SK-N-SH (cell line): ENCODE measurements at regions not wholly inside any gene's neighbourhood (a gene's known extent, or its start where the extent isn't known, plus 50 kb on each side); places are given as distances from the start of the nearest gene placed in this dataset.

Experiments
- CTCF ChIA-PET: fragments of 300-600, 350-600 bp; formaldehyde crosslinking; extraction: SDS; loops from one replicate; lab custom pipeline; 2021; lab: Yijun Ruan, JAX
- POLR2A ChIA-PET: fragments of 350-600 bp; sonication (Branson Sonifier 250); formaldehyde crosslinking; extraction: SDS; loops from one replicate; lab custom pipeline; 2020; ENCODE audit warnings: antibody characterized with exemption, inconsistent platforms; lab: Yijun Ruan, JAX
- DNase-seq: peaks from one replicate; pipeline ENCODE4 v3.0.0; 2012
- H2AFZ ChIP-seq: fragments of 200-600 bp; sonication (generic); 2 replicates; pipeline ENCODE4 v1.8.1; 2016; ENCODE audit warnings: antibody characterized with exemption, mild to moderate bottlenecking, low read depth
- H3F3A ChIP-seq: fragments of 200-600 bp; sonication (generic); replicated peaks from 2 replicates; pipeline ENCODE3; 2016; ENCODE audit warnings: antibody characterized with exemption, mild to moderate bottlenecking; ENCODE audit not compliant: insufficient read depth
- H3K27ac ChIP-seq, 2 experiments: fragments of 200-500 bp in 1 of 2; fragments of 200-600 bp in 1 of 2; sonication (Bioruptor generic) in 1 of 2; sonication (generic), shearing (Covaris generic) in 1 of 2; 2 replicates each; pipeline versions ENCODE4 v1.5.1 to v1.6.1; 2014 to 2016; ENCODE audit warnings: low read depth in 2 of 2, inconsistent platforms in 1 of 2, low read length in 1 of 2, mild to moderate bottlenecking in 1 of 2, mixed read lengths in 1 of 2
- H3K27me3 ChIP-seq: fragments of 200-600 bp; sonication (generic), shearing (Covaris generic); 2 replicates; pipeline ENCODE4 v1.6.1; 2016; ENCODE audit warnings: mixed run types; ENCODE audit not compliant: insufficient read depth
- H3K36me3 ChIP-seq, 2 experiments: fragments of 200-500 bp in 1 of 2; fragments of 200-600 bp in 1 of 2; sonication (Bioruptor generic) in 1 of 2; sonication (generic) in 1 of 2; replicated peaks in 1 of 2; 2 replicates each; pipeline versions ENCODE3 to v1.5.1; 2014 to 2016; ENCODE audit warnings: low read length in 1 of 2, mild to moderate bottlenecking in 1 of 2; ENCODE audit not compliant: insufficient read depth in 2 of 2, control insufficient read depth in 1 of 2
- H3K4me1 ChIP-seq, 2 experiments: fragments of 200-500 bp in 1 of 2; fragments of 200-600 bp in 1 of 2; sonication (Bioruptor generic) in 1 of 2; sonication (generic), shearing (Covaris generic) in 1 of 2; 2 replicates each; pipeline versions ENCODE4 v1.5.1 to v1.6.1; 2014 to 2016; ENCODE audit warnings: low read depth in 1 of 2, low read length in 1 of 2, mixed run types in 1 of 2; ENCODE audit not compliant: insufficient read depth in 2 of 2, control insufficient read depth in 1 of 2
- H3K4me2 ChIP-seq: fragments of 200-600 bp; sonication (generic), shearing (Covaris generic); 2 replicates; pipeline ENCODE4 v1.6.1; 2017; ENCODE audit warnings: mixed run types
- H3K4me3 ChIP-seq, 2 experiments: fragments of 200-500 bp in 1 of 2; fragments of 200-600 bp in 1 of 2; sonication (Bioruptor generic) in 1 of 2; sonication (generic), shearing (Covaris generic) in 1 of 2; 2 replicates each; pipeline versions ENCODE4 v1.5.1 to v1.8.1; 2014 to 2016; ENCODE audit warnings: low read depth in 2 of 2, inconsistent platforms in 1 of 2, low read length in 1 of 2, mild to moderate bottlenecking in 1 of 2, mixed read lengths in 1 of 2, moderate library complexity in 1 of 2
- H3K79me2 ChIP-seq: fragments of 200-600 bp; sonication (generic); 2 replicates; pipeline ENCODE4 v1.8.1; 2017; ENCODE audit warnings: mild to moderate bottlenecking; ENCODE audit not compliant: insufficient read depth
- H3K9ac ChIP-seq: fragments of 200-600 bp; sonication (generic); 2 replicates; pipeline ENCODE4 v1.6.1; 2017; ENCODE audit warnings: mixed run types
- H3K9me2 ChIP-seq: fragments of 200-600 bp; sonication (generic); 2 replicates; pipeline ENCODE4 v1.6.1; 2017; ENCODE audit warnings: mixed run types
- H3K9me3 ChIP-seq: fragments of 200-600 bp; sonication (generic); 2 replicates; pipeline ENCODE4 v1.6.1; 2017; ENCODE audit warnings: mixed run types, mild to moderate bottlenecking, moderate library complexity
- H4K20me1 ChIP-seq: fragments of 200-600 bp; sonication (generic); 2 replicates; pipeline ENCODE4 v1.6.1; 2017; ENCODE audit warnings: mild to moderate bottlenecking, mixed run types; ENCODE audit not compliant: insufficient read depth
- EP300 ChIP-seq, 2 experiments: IDR thresholded peaks; 2 replicates each; pipeline versions ENCODE4 v1.4.0 to v1.6.1; 2012; ENCODE audit warnings: borderline replicate concordance in 1 of 2, low read depth in 1 of 2, low read length in 1 of 2
- EZH2phosphoT487 ChIP-seq: fragments of 200-600 bp; sonication (generic); IDR thresholded peaks from 2 replicates; pipeline ENCODE4 v1.6.1; 2017; ENCODE audit warnings: low read depth, mixed run types, mild to moderate bottlenecking, antibody characterized with exemption, moderate library complexity, borderline replicate concordance
- GABPA ChIP-seq: IDR thresholded peaks from 2 replicates; pipeline ENCODE4 v1.4.0; 2012; ENCODE audit warnings: low read depth, mild to moderate bottlenecking
- GATA2 ChIP-seq: sonication (generic); formaldehyde crosslinking; IDR thresholded peaks from 2 replicates; pipeline ENCODE4 v1.5.0; 2020; ENCODE audit warnings: mild to moderate bottlenecking, missing genetic modification reagents
- IRF3 ChIP-seq: fragments of 150-350 bp; IDR thresholded peaks from 2 replicates; pipeline ENCODE4 v1.6.1; 2016; ENCODE audit warnings: mild to moderate bottlenecking, low read depth, low read length
- NFIC ChIP-seq: IDR thresholded peaks from 2 replicates; pipeline ENCODE4 v1.4.0; 2012; ENCODE audit warnings: borderline replicate concordance
- NRF1 ChIP-seq: IDR thresholded peaks from 2 replicates; pipeline ENCODE4 v1.6.1; 2012; ENCODE audit warnings: low read depth, mild to moderate bottlenecking, low read length
- RCOR1 ChIP-seq: fragments of 150-350 bp; IDR thresholded peaks from 2 replicates; pipeline ENCODE4 v1.6.1; 2017; ENCODE audit warnings: antibody characterized with exemption, low read length
- RFX5 ChIP-seq: IDR thresholded peaks from 2 replicates; pipeline ENCODE4 v1.6.1; 2012; ENCODE audit warnings: mild to moderate bottlenecking, improper control_type of control experiment, low read length
- RXRA ChIP-seq: IDR thresholded peaks from 2 replicates; pipeline ENCODE4 v1.4.0; 2012; ENCODE audit warnings: low read depth, mild to moderate bottlenecking, borderline replicate concordance
- SIN3A ChIP-seq: IDR thresholded peaks from 2 replicates; pipeline ENCODE4 v1.6.1; 2012; ENCODE audit warnings: low read depth, mild to moderate bottlenecking, low read length, moderate library complexity, borderline replicate concordance
- TAF1 ChIP-seq: IDR thresholded peaks from 2 replicates; pipeline ENCODE4 v1.6.1; 2012; ENCODE audit warnings: low read depth, mild to moderate bottlenecking, low read length, moderate library complexity, borderline replicate concordance
- TCF12 ChIP-seq: IDR thresholded peaks from 2 replicates; pipeline ENCODE4 v1.4.0; 2012
- WGBS: methylation state at CpG from one replicate; pipeline ENCODE4 v1.1.6; 2017; ENCODE audit warnings: low lambda C conversion rate; 5-methylcytosine and 5-hydroxymethylcytosine counted together

GRCh38 chr20:23269954-23270353 is 80.6 kb upstream of the NXT1 start:
- DNase-seq, result no peak
- Histone ChIP-seq H3K4me1 (no peaks in the 10 kb centered on the region), H3K4me2 (no peak overlapping the region)

GRCh38 chr20:23268792-23269354 is 81.7 kb upstream of the NXT1 start:
- POLR2A ChIA-PET, result no interaction called here
- H3K4me2 ChIP-seq, result no peak overlapping the region

More at GRCh38 chr20:23269954-23270353, 80.6 kb upstream of the NXT1 start:
- Histone ChIP-seq H3K79me2 (no peaks in the 10 kb centered on the region), H4K20me1 (no peaks in the 10 kb centered on the region), H3K27ac (no peak overlapping the region), H3K27me3 (peaks cover 18% of the 10 kb centered on the region), H3K9me3 (no peaks in the 10 kb centered on the region)
- POLR2A ChIA-PET, result no interaction called here
- TF ChIP-seq NFIC (no peak), RCOR1 (no peak), IRF3 (no peak), RFX5 (no peak)
- TF ChIP-seq, all 33 proteins: peak for 0
- Histone ChIP-seq H2AFZ (peak overlapping the region; percentile 11; the same call in 1 of the 2 replicates), H3K9me2 (no peaks in the 10 kb centered on the region), H3K4me3 (no peak overlapping the region), H3F3A (no peaks in the 10 kb centered on the region), H3K9ac (no peak overlapping the region), H3K36me3 (peaks cover 0 to 4% of the 10 kb centered on the region in 2 experiments)
- CTCF ChIA-PET, result interaction anchor here (1.5 kb wide), 1 partner anchor 578 kb away, joined by 4 read pairs; no protein-coding TSS in a partner anchor
- 27% methylated on average over 5 of the region's 5 CpGs for WGBS

More at GRCh38 chr20:23268792-23269354, 81.7 kb upstream of the NXT1 start:
- peaks cover 0 to 4% of the 10 kb centered on the region in 2 experiments for H3K36me3 ChIP-seq
- TF ChIP-seq TCF12 (no peak), TAF1 (no peak), NRF1 (no peak), RXRA (no peak), SIN3A (no peak), EZH2phosphoT487 (no peak), GATA2 (CRISPR knock-in tag) (no peak), EP300 (IDR thresholded peaks at IDR 0.05; ENCODE audit: borderline replicate concordance in 1 of 2, low read depth in 1 of 2, low read length in 1 of 2) (no peak), GABPA (no peak), IRF3 (no peak)
- CTCF ChIA-PET, result interaction anchor here (1.5 kb wide), 1 partner anchor 577 kb away, joined by 4 read pairs; no protein-coding TSS in a partner anchor
- no peak overlapping the region for H3K27ac ChIP-seq
- no peaks in the 10 kb centered on the region for H3K9me2 ChIP-seq
- no peaks in the 10 kb centered on the region for H3F3A ChIP-seq
- H3K4me1 ChIP-seq, result no peaks in the 10 kb centered on the region
- H2AFZ ChIP-seq, result no peak overlapping the region
- peaks cover 10% of the 10 kb centered on the region for H3K27me3 ChIP-seq
- H3K9ac ChIP-seq, result no peak overlapping the region
- H3K79me2 ChIP-seq, result no peaks in the 10 kb centered on the region
- no peak overlapping the region for H3K4me3 ChIP-seq
- H4K20me1 ChIP-seq, result no peaks in the 10 kb centered on the region
- H3K9me3 ChIP-seq, result no peaks in the 10 kb centered on the region
- WGBS, result 13% methylated on average over 4 of the region's 4 CpGs
- no peak for DNase-seq
